Lower leg skin (tissue), 3 donors: ENCODE measurements at regions not wholly inside any gene's neighbourhood (a gene's known extent, or its start where the extent isn't known, plus 50 kb on each side); places are given as distances from the start of the nearest gene placed in this dataset.
"Not testable (repeated sequence)": the region's sequence is repeated elsewhere in the genome, so short reads cannot be mapped to it uniquely, and the experiment has no call there.

ENCODE experiments used
- CTCF ChIP-seq, 3 donors: fragments of 450-650 bp; IDR thresholded peaks; one replicate each; pipeline ENCODE4 v1.5.1; 2016; ENCODE audit warnings: antibody characterized with exemption in 3 of 3, mild to moderate bottlenecking in 3 of 3, moderate library complexity in 2 of 3
- POLR2A ChIP-seq, 2 donors: fragments of 450-650 bp; IDR thresholded peaks; one replicate each; pipeline ENCODE4 v1.6.1; 2016 to 2017; ENCODE audit warnings: antibody characterized with exemption in 2 of 2, mild to moderate bottlenecking in 1 of 2, moderate library complexity in 1 of 2

GRCh38 chr2:131686894-131687238 lies 159.2 kb downstream of the CCDC74A start:
- TF ChIP-seq CTCF, POLR2A (IDR thresholded peaks at IDR 0.05): not testable (repeated sequence)
